IMR-90 (cell line): ENCODE measurements at regions not wholly inside any gene's neighbourhood (a gene's known extent, or its start where the extent isn't known, plus 50 kb on each side); places are given as distances from the start of the nearest gene placed in this dataset.

Experiments used
- CTCF ChIP-seq: conservative IDR thresholded peaks from 2 replicates; pipeline ENCODE4 v1.5.1; 2012; ENCODE audit warnings: mild to moderate bottlenecking, low read depth, low read length, improper control_type of control experiment
- POLR2A ChIP-seq: IDR thresholded peaks from 2 replicates; pipeline ENCODE4 v1.6.1; 2012; ENCODE audit warnings: mild to moderate bottlenecking, low read depth, low read length
- USF2 ChIP-seq: fragments of 150-350 bp; IDR thresholded peaks from 2 replicates; pipeline ENCODE4 v1.6.1; 2017; ENCODE audit warnings: mild to moderate bottlenecking, antibody characterized with exemption, low read length, low read depth

- no peak for TF ChIP-seq USF2
- no peak for TF ChIP-seq CTCF
- no peak for TF ChIP-seq POLR2A
Measured at GRCh38 chr7:12493407-12493806, 77.1 kb upstream of the SCIN start.
